ENCODE measurements at regions not wholly inside any gene's neighbourhood (a gene's known extent, or its start where the extent isn't known, plus 50 kb on each side); places are given as distances from the start of the nearest gene placed in this dataset.

DNA sequence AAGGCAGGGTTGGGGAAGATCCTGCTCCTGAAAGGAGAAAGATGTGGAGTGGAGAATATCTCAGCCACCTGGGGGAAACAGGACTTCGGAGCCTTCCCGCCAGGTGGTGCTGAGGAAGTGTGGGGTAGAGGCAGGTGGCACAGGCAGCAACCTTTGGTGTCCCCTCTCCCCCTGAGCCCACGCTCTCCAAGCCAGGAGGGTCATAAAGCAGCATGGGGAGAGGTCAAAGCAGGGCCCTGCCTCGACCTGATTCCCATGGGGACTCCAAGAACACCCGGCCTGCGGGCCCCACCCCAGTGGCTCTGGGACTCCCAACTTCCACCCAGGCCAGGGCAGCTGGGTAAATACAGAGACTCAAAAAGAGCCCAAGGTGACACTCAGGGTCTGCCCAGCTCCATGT is 54.3 kb upstream of the SLC66A3 start:
- H3K9me1 ChIP-seq (replicated peaks; ENCODE audit: control insufficient read depth, extremely low read depth, insufficient read depth, low read length): no peaks in the 10 kb centered on the region
- H3K9me3 ChIP-seq (replicated peaks; ENCODE audit: control insufficient read depth, insufficient read depth, low read length): no peaks in the 10 kb centered on the region
- H3K4me1 ChIP-seq (ENCODE audit: control insufficient read depth, extremely low read depth, insufficient read depth, low read length): no peaks in the 10 kb centered on the region
- H3K4me3 ChIP-seq (replicated peaks in 1 of 3; ENCODE audit: insufficient read depth in 1 of 3, low read depth in 1 of 3, low read length in 3 of 3): no peak overlapping the region
- H2AFZ ChIP-seq (ENCODE audit: low read depth, low read length): no peak overlapping the region
- no peaks in the 10 kb centered on the region for H3K36me3 ChIP-seq (ENCODE audit: control insufficient read depth in 2 of 2, extremely low read depth in 1 of 2, insufficient read depth in 2 of 2, low read length in 2 of 2)
- no TSS peak for BruUV-seq (replicated peaks)
- CTCF ChIA-PET: no interaction called here
- no peaks in the 10 kb centered on the region for H3K79me2 ChIP-seq (ENCODE audit: control insufficient read depth, insufficient read depth, low read length)
- no peaks in the 10 kb centered on the region for H4K20me1 ChIP-seq (replicated peaks; ENCODE audit: control insufficient read depth, extremely low read depth, insufficient read depth, low read length)
- POLR2A ChIA-PET: no interaction called here
- FAIRE-seq (no peak), DNase-seq (ENCODE audit: low read depth, low spot score) (no peak)
- no peak overlapping the region for H3K9ac ChIP-seq (replicated peaks; ENCODE audit: extremely low read depth, insufficient read depth, low read length)
- intact Hi-C loops (cut with micrococcal nuclease) (no loop called here), dilution Hi-C loops (cut with MboI; ENCODE audit: extremely low pct_ligation_motif_present, low sequenced_read_pairs) (no loop called here)
- no peak overlapping the region for H3K4me2 ChIP-seq (ENCODE audit: insufficient read depth, low read length)
- no peaks in the 10 kb centered on the region for H3K27me3 ChIP-seq (ENCODE audit: control insufficient read depth in 2 of 2, insufficient read depth in 2 of 2, low read length in 2 of 2)
- TF ChIP-seq EZH2 (IDR thresholded peaks at IDR 0.05; ENCODE audit: borderline replicate concordance, low read depth, low read length, severe bottlenecking): no peak
- no peak for TF ChIP-seq POLR2AphosphoS5 (IDR thresholded peaks at IDR 0.05; ENCODE audit: insufficient read depth, low read depth, low read length)
- TF ChIP-seq JUN (IDR thresholded peaks at IDR 0.05; ENCODE audit: borderline replicate concordance, insufficient read depth, insufficient read length, low read depth): no peak
- TF ChIP-seq GATA2 (IDR thresholded peaks at IDR 0.05; ENCODE audit: insufficient read depth, insufficient read length, low read depth, low read length): no peak
- TF ChIP-seq POLR2A (IDR thresholded peaks at IDR 0.05; ENCODE audit: low read depth, low read length): no peak
- no peak for TF ChIP-seq FOS (IDR thresholded peaks at IDR 0.05; ENCODE audit: borderline replicate concordance, insufficient read depth, low read length)
- TF ChIP-seq, protein P1, sequence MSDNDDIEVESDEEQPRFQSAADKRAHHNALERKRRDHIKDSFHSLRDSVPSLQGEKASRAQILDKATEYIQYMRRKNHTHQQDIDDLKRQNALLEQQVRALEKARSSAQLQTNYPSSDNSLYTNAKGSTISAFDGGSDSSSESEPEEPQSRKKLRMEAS (IDR thresholded peaks at IDR 0.05; ENCODE audit: insufficient read depth, insufficient read length): no peak
- TF ChIP-seq, protein P2, sequence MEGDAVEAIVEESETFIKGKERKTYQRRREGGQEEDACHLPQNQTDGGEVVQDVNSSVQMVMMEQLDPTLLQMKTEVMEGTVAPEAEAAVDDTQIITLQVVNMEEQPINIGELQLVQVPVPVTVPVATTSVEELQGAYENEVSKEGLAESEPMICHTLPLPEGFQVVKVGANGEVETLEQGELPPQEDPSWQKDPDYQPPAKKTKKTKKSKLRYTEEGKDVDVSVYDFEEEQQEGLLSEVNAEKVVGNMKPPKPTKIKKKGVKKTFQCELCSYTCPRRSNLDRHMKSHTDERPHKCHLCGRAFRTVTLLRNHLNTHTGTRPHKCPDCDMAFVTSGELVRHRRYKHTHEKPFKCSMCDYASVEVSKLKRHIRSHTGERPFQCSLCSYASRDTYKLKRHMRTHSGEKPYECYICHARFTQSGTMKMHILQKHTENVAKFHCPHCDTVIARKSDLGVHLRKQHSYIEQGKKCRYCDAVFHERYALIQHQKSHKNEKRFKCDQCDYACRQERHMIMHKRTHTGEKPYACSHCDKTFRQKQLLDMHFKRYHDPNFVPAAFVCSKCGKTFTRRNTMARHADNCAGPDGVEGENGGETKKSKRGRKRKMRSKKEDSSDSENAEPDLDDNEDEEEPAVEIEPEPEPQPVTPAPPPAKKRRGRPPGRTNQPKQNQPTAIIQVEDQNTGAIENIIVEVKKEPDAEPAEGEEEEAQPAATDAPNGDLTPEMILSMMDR (IDR thresholded peaks at IDR 0.05; ENCODE audit: extremely low read depth in 1 of 2, insufficient read depth in 1 of 2, low read depth in 1 of 2, low read length in 2 of 2): no peak
- no peak overlapping the region for H3K27ac ChIP-seq (ENCODE audit: insufficient read depth, low read depth, low read length)
